HEK293 (cell line): ENCODE measurements at regions not wholly inside any gene's neighbourhood (a gene's known extent, or its start where the extent isn't known, plus 50 kb on each side); places are given as distances from the start of the nearest gene placed in this dataset.

Source experiments
- CTCF ChIA-PET: fragments of 350-600 bp; formaldehyde crosslinking; extraction: SDS; loops from one replicate; lab custom pipeline; 2021; ENCODE audit warnings: antibody characterized with exemption; lab: Yijun Ruan, JAX
- POLR2A ChIA-PET: fragments of 300-600 bp; formaldehyde crosslinking; extraction: SDS; loops from one replicate; lab custom pipeline; 2020; ENCODE audit warnings: antibody characterized with exemption, inconsistent platforms; lab: Yijun Ruan, JAX
- H3K27ac ChIP-seq: fragments of 200-500 bp; sonication (Bioruptor generic); 2 replicates; pipeline ENCODE4 v1.5.1; 2014; ENCODE audit warnings: low read depth, low read length, control low read depth, inconsistent platforms; ENCODE audit errors: extremely low read depth
- H3K36me3 ChIP-seq, 2 experiments: fragments of 200-500 bp in 1 of 2; sonication (Bioruptor generic) in 1 of 2; 1 replicate in 1 of 2; 2 replicates in 1 of 2; pipeline ENCODE4 v1.5.1; 2014 to 2017; ENCODE audit warnings: inconsistent platforms in 2 of 2, low read length in 2 of 2; ENCODE audit not compliant: control insufficient read depth in 2 of 2, insufficient read depth in 1 of 2
- H3K4me1 ChIP-seq: fragments of 200-500 bp; sonication (Bioruptor generic); 2 replicates; pipeline ENCODE4 v1.5.1; 2014; ENCODE audit warnings: mild to moderate bottlenecking, low read length, inconsistent platforms; ENCODE audit not compliant: control insufficient read depth, insufficient read depth
- H3K4me3 ChIP-seq: 2 replicates; pipeline ENCODE4 v1.5.1; 2011; ENCODE audit warnings: low read depth, mild to moderate bottlenecking, control low read depth, low read length, moderate library complexity
- H3K9me3 ChIP-seq: fragments of 200-500 bp; sonication (Bioruptor generic); 2 replicates; pipeline ENCODE4 v1.5.1; 2014; ENCODE audit warnings: low read depth, low read length, inconsistent platforms; ENCODE audit not compliant: control insufficient read depth, insufficient read depth
- ATF2 ChIP-seq: fragments of 450-650 bp; formaldehyde crosslinking; IDR thresholded peaks from 2 replicates; pipeline ENCODE4 v1.5.1; 2016; ENCODE audit warnings: missing biosample characterization, missing genetic modification characterization, low read depth
- GLI2 ChIP-seq: fragments of 450-650 bp; formaldehyde crosslinking; IDR thresholded peaks from 2 replicates; pipeline ENCODE4; 2017; ENCODE audit warnings: missing biosample characterization, missing genetic modification characterization, low read depth, borderline replicate concordance
- MZF1 ChIP-seq: fragments of 450-650 bp; formaldehyde crosslinking; IDR thresholded peaks from 2 replicates; pipeline ENCODE4 v1.5.1; 2017; ENCODE audit warnings: missing biosample characterization, missing genetic modification characterization, borderline replicate concordance
- OVOL3 ChIP-seq: fragments of 450-650 bp; formaldehyde crosslinking; IDR thresholded peaks from 2 replicates; pipeline ENCODE4 v1.5.1; 2016; ENCODE audit warnings: missing biosample characterization, missing genetic modification characterization
- SP2 ChIP-seq: fragments of 450-650 bp; formaldehyde crosslinking; IDR thresholded peaks from 2 replicates; pipeline ENCODE4 v1.5.1; 2016; ENCODE audit warnings: missing biosample characterization, missing genetic modification characterization
- SP3 ChIP-seq: fragments of 450-650 bp; formaldehyde crosslinking; IDR thresholded peaks from 2 replicates; pipeline ENCODE4 v1.5.1; 2016; ENCODE audit warnings: missing biosample characterization, missing genetic modification characterization
- TCF7L2 ChIP-seq: IDR thresholded peaks from 2 replicates; pipeline ENCODE4 v1.6.1; 2011; ENCODE audit warnings: low read depth, mild to moderate bottlenecking, inconsistent platforms, low read length, moderate library complexity, borderline replicate concordance
- TRIM28 ChIP-seq: IDR thresholded peaks from 2 replicates; pipeline ENCODE4 v1.6.1; 2011; ENCODE audit warnings: low read length, control low read depth, borderline replicate concordance
- YY2 ChIP-seq: fragments of 450-650 bp; formaldehyde crosslinking; IDR thresholded peaks from 2 replicates; pipeline ENCODE4 v1.5.1; 2016; ENCODE audit warnings: missing biosample characterization, missing genetic modification characterization
- ZBTB17 ChIP-seq: fragments of 450-650 bp; formaldehyde crosslinking; IDR thresholded peaks from 2 replicates; pipeline ENCODE4 v1.5.1; 2016; ENCODE audit warnings: missing biosample characterization, missing genetic modification characterization
- ZFP41 ChIP-seq: fragments of 450-650 bp; formaldehyde crosslinking; IDR thresholded peaks from 2 replicates; pipeline ENCODE4 v1.5.1; 2016; ENCODE audit warnings: missing biosample characterization, missing genetic modification characterization, borderline replicate concordance
- ZFP69B ChIP-seq: fragments of 450-650 bp; formaldehyde crosslinking; IDR thresholded peaks from 2 replicates; pipeline ENCODE4 v1.5.1; 2016; ENCODE audit warnings: missing biosample characterization, missing genetic modification characterization
- ZNF112 ChIP-seq: fragments of 450-650 bp; formaldehyde crosslinking; IDR thresholded peaks from 2 replicates; pipeline ENCODE4 v1.5.0; 2017; ENCODE audit warnings: missing biosample characterization, missing genetic modification characterization
- ZNF114 ChIP-seq: fragments of 450-650 bp; formaldehyde crosslinking; IDR thresholded peaks from 2 replicates; pipeline ENCODE4 v1.5.0; 2017; ENCODE audit warnings: missing biosample characterization, missing genetic modification characterization
- ZNF202 ChIP-seq: fragments of 450-650 bp; formaldehyde crosslinking; IDR thresholded peaks from 2 replicates; pipeline ENCODE4 v1.5.1; 2016; ENCODE audit warnings: missing biosample characterization, missing genetic modification characterization, borderline replicate concordance
- ZNF239 ChIP-seq: fragments of 450-650 bp; formaldehyde crosslinking; IDR thresholded peaks from 2 replicates; pipeline ENCODE4 v1.5.1; 2016; ENCODE audit warnings: missing biosample characterization, missing genetic modification characterization
- ZNF24 ChIP-seq: fragments of 450-650 bp; formaldehyde crosslinking; IDR thresholded peaks from 2 replicates; pipeline ENCODE4 v1.5.1; 2016; ENCODE audit warnings: missing biosample characterization, missing genetic modification characterization
- ZNF248 ChIP-seq: fragments of 450-650 bp; formaldehyde crosslinking; IDR thresholded peaks from 2 replicates; pipeline ENCODE4 v1.5.1; 2017; ENCODE audit warnings: missing biosample characterization, missing genetic modification characterization
- ZNF311 ChIP-seq: fragments of 450-650 bp; formaldehyde crosslinking; IDR thresholded peaks from 2 replicates; pipeline ENCODE4 v1.5.1; 2017; ENCODE audit warnings: missing biosample characterization, missing genetic modification characterization, borderline replicate concordance
- ZNF335 ChIP-seq: fragments of 450-650 bp; formaldehyde crosslinking; conservative IDR thresholded peaks from 2 replicates; pipeline ENCODE4 v1.5.1; 2016; ENCODE audit warnings: missing biosample characterization, missing genetic modification characterization
- ZNF433 ChIP-seq: fragments of 450-650 bp; formaldehyde crosslinking; IDR thresholded peaks from 2 replicates; pipeline ENCODE4 v1.5.1; 2016; ENCODE audit warnings: missing biosample characterization, missing genetic modification characterization, low read depth
- ZNF48 ChIP-seq: fragments of 450-650 bp; formaldehyde crosslinking; IDR thresholded peaks from 2 replicates; pipeline ENCODE4 v1.5.1; 2016; ENCODE audit warnings: missing biosample characterization, missing genetic modification characterization
- ZNF530 ChIP-seq: fragments of 450-650 bp; formaldehyde crosslinking; IDR thresholded peaks from 2 replicates; pipeline ENCODE4 v1.5.1; 2016; ENCODE audit warnings: low read depth, missing biosample characterization, missing genetic modification characterization
- ZNF558 ChIP-seq: fragments of 450-650 bp; formaldehyde crosslinking; IDR thresholded peaks from 2 replicates; pipeline ENCODE4 v1.5.1; 2016; ENCODE audit warnings: missing biosample characterization, missing genetic modification characterization
- ZNF654 ChIP-seq: fragments of 450-650 bp; formaldehyde crosslinking; IDR thresholded peaks from 2 replicates; pipeline ENCODE4 v1.5.1; 2016; ENCODE audit warnings: low read depth, missing biosample characterization, missing genetic modification characterization
- ZNF677 ChIP-seq: fragments of 450-650 bp; IDR thresholded peaks from 2 replicates; pipeline ENCODE4 v1.5.0; 2018; ENCODE audit warnings: missing biosample characterization, mild to moderate bottlenecking, missing genetic modification characterization, moderate library complexity
- ZNF76 ChIP-seq: fragments of 450-650 bp; formaldehyde crosslinking; IDR thresholded peaks from 2 replicates; pipeline ENCODE4; 2016; ENCODE audit warnings: low read depth, missing biosample characterization, missing genetic modification characterization, borderline replicate concordance
- ZXDB ChIP-seq: fragments of 450-650 bp; formaldehyde crosslinking; IDR thresholded peaks from 2 replicates; pipeline ENCODE4 v1.5.1; 2016; ENCODE audit warnings: missing biosample characterization, missing genetic modification characterization
- TF ChIP-seq, protein P1 (sequence below): IDR thresholded peaks from 2 replicates; pipeline ENCODE4 v1.6.1; 2011; ENCODE audit warnings: mild to moderate bottlenecking, low read depth, low read length, borderline replicate concordance
- TF ChIP-seq, protein P2 (sequence below): fragments of 450-650 bp; formaldehyde crosslinking; IDR thresholded peaks from 2 replicates; pipeline ENCODE4 v1.5.1; 2017; ENCODE audit warnings: missing biosample characterization, missing genetic modification characterization

GRCh38 chr9:78811622-78812276 lies 514.8 kb downstream of the PSAT1 start:
- no peaks in the 10 kb centered on the region for H3K36me3 ChIP-seq
- ChIA-PET POLR2A (no interaction called here), CTCF (interaction anchor here (0.5 to 0.9 kb wide), 3 partner anchors 9 to 1749 kb away, joined by 3 to 4 read pairs (median 3); no protein-coding TSS in a partner anchor)
- H3K4me3 ChIP-seq, result no peak overlapping the region
- H3K9me3 ChIP-seq, result no peaks in the 10 kb centered on the region
- H3K27ac ChIP-seq, result no peak overlapping the region
- TF ChIP-seq, protein P1, sequence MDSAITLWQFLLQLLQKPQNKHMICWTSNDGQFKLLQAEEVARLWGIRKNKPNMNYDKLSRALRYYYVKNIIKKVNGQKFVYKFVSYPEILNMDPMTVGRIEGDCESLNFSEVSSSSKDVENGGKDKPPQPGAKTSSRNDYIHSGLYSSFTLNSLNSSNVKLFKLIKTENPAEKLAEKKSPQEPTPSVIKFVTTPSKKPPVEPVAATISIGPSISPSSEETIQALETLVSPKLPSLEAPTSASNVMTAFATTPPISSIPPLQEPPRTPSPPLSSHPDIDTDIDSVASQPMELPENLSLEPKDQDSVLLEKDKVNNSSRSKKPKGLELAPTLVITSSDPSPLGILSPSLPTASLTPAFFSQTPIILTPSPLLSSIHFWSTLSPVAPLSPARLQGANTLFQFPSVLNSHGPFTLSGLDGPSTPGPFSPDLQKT, result no peak
- no peak for TF ChIP-seq MZF1 (tag by site-specific recombination)
- no peak for TF ChIP-seq ZNF114 (tag by site-specific recombination)
- no peak for TF ChIP-seq ZFP69B (tag by site-specific recombination)
- TF ChIP-seq ZNF311 (tag by site-specific recombination), result no peak
- TF ChIP-seq SP2 (tag by site-specific recombination), result no peak
- no peak for TF ChIP-seq ZNF48 (tag by site-specific recombination)
- TF ChIP-seq ZNF24 (tag by site-specific recombination), result no peak
- no peak for TF ChIP-seq ZNF239 (tag by site-specific recombination)
- no peak for TF ChIP-seq ZXDB (tag by site-specific recombination)
- TF ChIP-seq ZNF112 (tag by site-specific recombination), result no peak
- no peak for TF ChIP-seq TRIM28
- no peak for TF ChIP-seq TCF7L2
- no peak for TF ChIP-seq ZNF677 (tag by site-specific recombination)
- no peak for TF ChIP-seq ZNF76
- TF ChIP-seq, protein P2, sequence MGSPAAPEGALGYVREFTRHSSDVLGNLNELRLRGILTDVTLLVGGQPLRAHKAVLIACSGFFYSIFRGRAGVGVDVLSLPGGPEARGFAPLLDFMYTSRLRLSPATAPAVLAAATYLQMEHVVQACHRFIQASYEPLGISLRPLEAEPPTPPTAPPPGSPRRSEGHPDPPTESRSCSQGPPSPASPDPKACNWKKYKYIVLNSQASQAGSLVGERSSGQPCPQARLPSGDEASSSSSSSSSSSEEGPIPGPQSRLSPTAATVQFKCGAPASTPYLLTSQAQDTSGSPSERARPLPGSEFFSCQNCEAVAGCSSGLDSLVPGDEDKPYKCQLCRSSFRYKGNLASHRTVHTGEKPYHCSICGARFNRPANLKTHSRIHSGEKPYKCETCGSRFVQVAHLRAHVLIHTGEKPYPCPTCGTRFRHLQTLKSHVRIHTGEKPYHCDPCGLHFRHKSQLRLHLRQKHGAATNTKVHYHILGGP, result no peak
- no peaks in the 10 kb centered on the region for H3K4me1 ChIP-seq

- ChIA-PET CTCF (no interaction called here), POLR2A (no interaction called here)
These were observed 515.7 kb downstream of the PSAT1 start for GRCh38 chr9:78812665-78813064.

More at GRCh38 chr9:78812665-78813064, 515.7 kb downstream of the PSAT1 start:
- Histone ChIP-seq H3K27ac (no peak overlapping the region), H3K4me1 (no peaks in the 10 kb centered on the region)
- TF ChIP-seq ZNF530 (tag by site-specific recombination) (no peak), ZNF433 (no peak), OVOL3 (tag by site-specific recombination) (no peak), SP3 (tag by site-specific recombination) (no peak), ZFP41 (tag by site-specific recombination) (no peak), ZBTB17 (tag by site-specific recombination) (no peak), ATF2 (tag by site-specific recombination) (no peak), GLI2 (tag by site-specific recombination) (no peak), MZF1 (tag by site-specific recombination) (no peak), YY2 (no peak), ZNF654 (tag by site-specific recombination) (no peak), ZNF248 (tag by site-specific recombination) (no peak), ZNF202 (tag by site-specific recombination) (no peak), ZNF558 (tag by site-specific recombination) (no peak), ZNF335 (tag by site-specific recombination) (no peak)
- TF ChIP-seq, protein P1, result no peak
- TF ChIP-seq, all 188 proteins: peak for 0
- Histone ChIP-seq H3K9me3 (no peaks in the 10 kb centered on the region), H3K36me3 (no peaks in the 10 kb centered on the region), H3K4me3 (no peak overlapping the region)
